Sigmoid colon (tissue), 4 donors: ENCODE measurements at regions not wholly inside any gene's neighbourhood (a gene's known extent, or its start where the extent isn't known, plus 50 kb on each side); places are given as distances from the start of the nearest gene placed in this dataset.

Experiments used
- EP300 ChIP-seq, 4 donors: sonication (generic); formaldehyde crosslinking; IDR thresholded peaks; one replicate each; pipeline ENCODE4 v1.6.1; 2017; ENCODE audit warnings: antibody characterized with exemption in 4 of 4
- POLR2A ChIP-seq, 2 donors: fragments of 450-650 bp; IDR thresholded peaks; one replicate each; pipeline ENCODE4 v1.6.1; 2016; ENCODE audit warnings: antibody characterized with exemption in 2 of 2, mild to moderate bottlenecking in 2 of 2, moderate library complexity in 2 of 2
- POLR2AphosphoS5 ChIP-seq, 4 donors: sonication (generic); formaldehyde crosslinking; IDR thresholded peaks; one replicate each; pipeline ENCODE4 v1.6.1; 2017; ENCODE audit warnings: antibody characterized with exemption in 4 of 4
- TF ChIP-seq, protein P1 (sequence below), 4 experiments: fragments of 450-650 bp in 3 of 4; fragments of 200-600 bp in 1 of 4; IDR thresholded peaks; one replicate each; pipeline ENCODE4 v1.5.1; 2016 to 2019; ENCODE audit warnings: antibody characterized with exemption in 4 of 4, mild to moderate bottlenecking in 3 of 4, moderate library complexity in 2 of 4

DNA sequence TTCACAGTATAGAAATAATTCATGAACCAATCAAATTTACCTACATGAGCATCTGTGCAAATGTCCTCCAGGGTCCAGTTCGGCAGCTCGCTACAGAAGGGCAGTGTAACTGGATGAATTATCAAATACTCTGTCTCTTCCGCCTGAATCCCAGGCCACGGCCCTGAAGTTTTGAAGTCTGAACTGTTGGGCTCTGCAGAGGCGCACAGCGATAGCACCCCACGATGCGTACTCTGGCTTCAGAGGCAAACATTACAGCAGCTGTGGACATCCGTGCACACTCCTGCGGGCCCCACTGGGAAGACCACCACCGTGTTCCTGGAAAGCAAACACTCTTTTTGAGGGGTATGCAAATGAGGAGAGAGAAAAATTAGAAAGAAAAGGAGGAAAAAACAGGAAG lies 259.8 kb upstream of the TCERG1L start:
- TF ChIP-seq, protein P1, sequence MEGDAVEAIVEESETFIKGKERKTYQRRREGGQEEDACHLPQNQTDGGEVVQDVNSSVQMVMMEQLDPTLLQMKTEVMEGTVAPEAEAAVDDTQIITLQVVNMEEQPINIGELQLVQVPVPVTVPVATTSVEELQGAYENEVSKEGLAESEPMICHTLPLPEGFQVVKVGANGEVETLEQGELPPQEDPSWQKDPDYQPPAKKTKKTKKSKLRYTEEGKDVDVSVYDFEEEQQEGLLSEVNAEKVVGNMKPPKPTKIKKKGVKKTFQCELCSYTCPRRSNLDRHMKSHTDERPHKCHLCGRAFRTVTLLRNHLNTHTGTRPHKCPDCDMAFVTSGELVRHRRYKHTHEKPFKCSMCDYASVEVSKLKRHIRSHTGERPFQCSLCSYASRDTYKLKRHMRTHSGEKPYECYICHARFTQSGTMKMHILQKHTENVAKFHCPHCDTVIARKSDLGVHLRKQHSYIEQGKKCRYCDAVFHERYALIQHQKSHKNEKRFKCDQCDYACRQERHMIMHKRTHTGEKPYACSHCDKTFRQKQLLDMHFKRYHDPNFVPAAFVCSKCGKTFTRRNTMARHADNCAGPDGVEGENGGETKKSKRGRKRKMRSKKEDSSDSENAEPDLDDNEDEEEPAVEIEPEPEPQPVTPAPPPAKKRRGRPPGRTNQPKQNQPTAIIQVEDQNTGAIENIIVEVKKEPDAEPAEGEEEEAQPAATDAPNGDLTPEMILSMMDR (IDR thresholded peaks at IDR 0.05): no peak
- TF ChIP-seq EP300 (IDR thresholded peaks at IDR 0.05) (no peak), POLR2A (IDR thresholded peaks at IDR 0.05) (no peak), POLR2AphosphoS5 (IDR thresholded peaks at IDR 0.05) (no peak)
